Superior temporal gyrus (tissue), 1 donor: ENCODE measurements at regions not wholly inside any gene's neighbourhood (a gene's known extent, or its start where the extent isn't known, plus 50 kb on each side); places are given as distances from the start of the nearest gene placed in this dataset.
"Not testable (repeated sequence)": the region's sequence is repeated elsewhere in the genome, so short reads cannot be mapped to it uniquely, and the experiment has no call there.

Source experiments
- DNase-seq: peaks from one replicate; pipeline ENCODE4 v3.0.0-alpha.2; 2016; ENCODE audit errors: extremely low spot score

GRCh38 chr3:191148131-191148530 lies 50.9 kb upstream of the OSTN start:
- DNase-seq = no peak

DNA sequence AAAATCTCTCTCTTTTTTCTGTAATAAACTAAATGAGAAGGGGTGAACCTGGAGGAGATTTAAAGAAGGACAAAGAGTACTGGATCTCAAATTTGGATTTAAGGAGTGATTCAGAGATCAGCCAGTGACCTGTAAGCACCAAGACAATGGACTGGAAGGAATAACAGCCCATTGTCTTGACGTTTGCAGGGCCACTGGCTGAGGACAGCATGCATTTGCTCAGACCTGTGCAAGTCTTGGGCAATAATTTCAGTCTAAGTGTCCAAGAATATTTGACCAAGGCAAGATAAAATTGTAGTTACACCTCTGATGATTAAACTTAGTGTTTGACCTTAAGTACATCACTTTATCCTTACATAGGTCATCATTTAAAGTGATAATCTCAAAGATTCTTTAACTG lies 55.8 kb upstream of the OSTN start:
- no peak for DNase-seq

GRCh38 chr3:191141728-191142127 lies 57.3 kb upstream of the OSTN start:
- no peak for DNase-seq

- no peak for DNase-seq
These were observed 59.3 kb upstream of the OSTN start for GRCh38 chr3:191139736-191140135.

DNA sequence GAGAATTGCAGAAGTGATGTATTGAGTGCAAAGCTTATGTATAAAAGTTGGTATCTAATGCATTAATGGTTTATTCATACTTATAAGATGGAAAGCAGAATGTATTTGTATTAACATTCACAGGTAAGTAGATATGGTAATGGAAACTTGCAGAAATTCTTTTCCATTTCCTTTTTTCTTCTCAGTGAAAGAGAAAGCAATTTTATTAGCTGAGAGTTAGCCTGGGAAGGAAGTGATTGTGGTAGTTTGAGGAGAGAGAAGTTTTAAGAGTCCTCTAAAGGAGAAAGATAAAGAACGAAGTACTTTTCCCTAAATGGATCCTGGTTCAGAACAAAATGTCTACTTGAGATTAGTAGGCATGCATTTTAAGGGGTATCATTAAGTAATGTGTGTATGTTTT lies 60.1 kb upstream of the OSTN start:
- no peak for DNase-seq

DNA sequence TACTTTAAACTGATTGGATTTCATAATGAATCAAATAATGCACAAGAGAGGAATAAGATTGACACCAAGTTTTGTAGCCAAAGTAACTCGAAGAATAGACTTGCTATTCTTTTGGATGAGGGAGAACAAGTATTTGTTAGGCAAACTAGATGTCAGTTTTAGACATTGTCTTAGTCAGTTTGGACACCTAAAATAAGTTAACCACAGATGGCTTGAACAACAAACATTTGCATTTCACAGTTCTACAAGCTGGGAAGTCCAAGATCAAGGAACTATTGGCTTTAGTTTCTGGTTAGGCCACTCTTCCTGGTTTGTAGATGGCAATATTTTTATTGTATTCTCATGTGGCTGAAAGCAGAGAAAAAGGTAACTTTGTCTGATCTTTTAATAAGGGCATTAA lies 61.3 kb upstream of the OSTN start:
- no peak for DNase-seq

DNA sequence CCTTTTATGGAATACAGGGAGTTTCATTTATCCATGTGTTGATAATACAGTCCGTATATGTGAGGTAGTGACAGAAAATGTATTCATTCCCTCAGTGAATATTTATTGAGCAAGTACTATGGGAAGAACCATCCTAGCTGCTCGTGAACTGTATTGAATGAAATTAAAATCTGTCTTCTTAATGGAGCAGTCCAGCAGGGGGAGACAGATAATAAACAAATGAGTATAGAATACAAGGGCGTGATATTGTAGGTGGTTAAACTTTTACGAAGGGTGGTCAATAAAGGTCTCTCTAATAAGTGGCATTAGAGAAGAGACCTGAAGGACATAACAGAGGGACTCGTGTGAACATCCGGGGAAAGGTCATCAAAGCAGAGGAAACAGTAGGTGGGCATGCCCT lies 62.7 kb upstream of the OSTN start:
- DNase-seq = no peak

- DNase-seq = no peak
These were observed 63.9 kb upstream of the OSTN start for GRCh38 chr3:191135175-191135574.

DNA sequence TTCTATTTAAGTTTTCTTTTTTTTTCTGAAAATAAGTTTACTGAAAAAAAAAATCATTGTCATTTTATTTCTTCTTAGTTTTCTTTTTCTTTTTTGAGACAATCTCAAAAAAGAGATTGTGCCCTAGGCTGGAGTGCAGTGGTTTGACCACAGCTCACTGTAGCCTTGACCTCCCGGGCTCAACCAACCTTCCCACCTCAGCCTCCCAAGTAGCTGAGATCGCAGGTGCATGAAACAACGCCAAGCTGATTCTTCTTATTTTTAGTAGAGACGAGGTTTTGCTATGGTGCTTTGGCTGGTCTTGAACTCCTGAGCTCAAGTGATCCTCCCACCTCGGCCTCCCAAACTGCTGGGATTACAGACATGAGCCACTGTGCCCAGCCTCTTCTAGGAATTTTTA lies 65.7 kb upstream of the OSTN start:
- DNase-seq = no peak

DNA sequence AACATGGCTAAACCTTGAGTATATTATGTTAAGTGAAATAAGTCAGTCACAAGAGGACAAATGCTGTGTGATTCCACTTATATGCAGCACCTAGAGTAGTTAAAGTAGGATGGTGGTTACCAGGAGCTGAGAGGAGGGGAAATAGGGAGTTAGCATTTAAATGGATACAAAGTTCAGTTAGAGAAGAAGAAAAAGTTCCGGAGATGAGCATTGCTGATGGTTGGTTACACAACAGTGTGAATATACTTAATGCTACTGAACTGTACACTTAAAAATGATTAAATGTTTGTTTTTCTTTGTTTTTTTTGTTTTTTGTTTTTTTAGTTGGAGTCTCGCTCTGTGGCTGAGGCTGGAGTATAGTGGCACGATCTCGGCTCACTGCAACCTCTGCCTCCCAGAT lies 67.7 kb upstream of the OSTN start:
- DNase-seq = no peak

GRCh38 chr3:191124891-191125290 lies 74.2 kb upstream of the OSTN start:
- DNase-seq = not testable (repeated sequence)

- DNase-seq = no peak
These were observed 75.1 kb upstream of the OSTN start for GRCh38 chr3:191123946-191124345.

DNA sequence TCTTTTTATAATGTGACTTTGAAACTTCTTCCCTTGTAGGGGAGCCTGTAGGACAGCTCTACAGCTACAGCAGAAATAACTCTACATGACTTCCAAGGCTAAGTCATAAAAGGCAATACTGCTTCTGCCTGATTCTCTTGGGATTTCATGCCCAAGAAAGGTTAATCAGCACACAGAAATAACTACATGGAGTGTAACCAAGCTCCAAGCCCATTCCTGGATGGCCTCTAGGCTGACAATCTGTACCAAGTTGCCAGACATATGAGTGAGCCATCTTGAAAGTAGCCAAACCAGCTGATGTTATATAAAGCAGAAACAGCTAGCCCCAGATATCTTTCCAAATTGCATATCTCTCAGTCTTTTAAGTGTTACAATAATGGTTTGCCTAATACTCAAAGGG lies 75.8 kb upstream of the OSTN start:
- no peak for DNase-seq

DNA sequence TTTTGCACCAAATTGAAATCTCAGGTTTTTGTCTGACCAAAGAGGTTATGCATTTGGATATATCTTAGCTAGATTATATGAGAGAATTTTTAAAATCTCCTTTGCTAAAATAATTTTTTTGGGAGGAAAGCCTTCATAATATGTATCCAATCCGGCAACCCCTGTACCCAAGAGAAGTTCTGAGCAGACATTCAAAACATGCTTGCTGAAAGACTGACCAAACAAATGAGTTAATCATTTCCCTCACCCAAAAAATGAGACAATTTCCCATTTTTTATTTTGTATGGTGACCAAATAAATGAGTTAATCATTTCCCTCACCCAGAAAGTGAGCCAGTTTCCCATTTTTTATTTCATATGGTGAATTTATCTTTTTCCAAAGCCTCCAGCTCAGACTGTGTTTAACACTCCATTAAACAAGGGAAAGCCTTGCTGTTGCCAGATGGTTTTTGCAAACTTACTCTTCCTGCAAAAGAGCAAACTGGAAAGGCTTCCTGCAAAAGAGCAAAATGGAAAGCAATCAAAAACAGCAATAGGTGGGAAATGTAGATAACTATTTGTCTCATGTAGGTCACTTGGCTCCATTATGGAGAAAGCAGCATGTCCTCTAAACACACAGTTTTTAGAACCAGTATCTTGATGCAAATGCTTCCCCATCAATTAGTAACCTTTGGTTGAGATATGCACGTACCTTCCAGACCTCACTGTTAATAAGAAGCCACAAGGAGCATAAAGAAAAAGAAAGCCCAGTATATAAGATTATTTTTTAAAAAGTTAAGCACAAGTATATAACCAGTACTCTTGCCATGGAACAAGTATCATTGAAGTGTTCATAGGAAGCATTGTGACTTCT lies 78.4 kb upstream of the OSTN start:
- no peak for DNase-seq

DNA sequence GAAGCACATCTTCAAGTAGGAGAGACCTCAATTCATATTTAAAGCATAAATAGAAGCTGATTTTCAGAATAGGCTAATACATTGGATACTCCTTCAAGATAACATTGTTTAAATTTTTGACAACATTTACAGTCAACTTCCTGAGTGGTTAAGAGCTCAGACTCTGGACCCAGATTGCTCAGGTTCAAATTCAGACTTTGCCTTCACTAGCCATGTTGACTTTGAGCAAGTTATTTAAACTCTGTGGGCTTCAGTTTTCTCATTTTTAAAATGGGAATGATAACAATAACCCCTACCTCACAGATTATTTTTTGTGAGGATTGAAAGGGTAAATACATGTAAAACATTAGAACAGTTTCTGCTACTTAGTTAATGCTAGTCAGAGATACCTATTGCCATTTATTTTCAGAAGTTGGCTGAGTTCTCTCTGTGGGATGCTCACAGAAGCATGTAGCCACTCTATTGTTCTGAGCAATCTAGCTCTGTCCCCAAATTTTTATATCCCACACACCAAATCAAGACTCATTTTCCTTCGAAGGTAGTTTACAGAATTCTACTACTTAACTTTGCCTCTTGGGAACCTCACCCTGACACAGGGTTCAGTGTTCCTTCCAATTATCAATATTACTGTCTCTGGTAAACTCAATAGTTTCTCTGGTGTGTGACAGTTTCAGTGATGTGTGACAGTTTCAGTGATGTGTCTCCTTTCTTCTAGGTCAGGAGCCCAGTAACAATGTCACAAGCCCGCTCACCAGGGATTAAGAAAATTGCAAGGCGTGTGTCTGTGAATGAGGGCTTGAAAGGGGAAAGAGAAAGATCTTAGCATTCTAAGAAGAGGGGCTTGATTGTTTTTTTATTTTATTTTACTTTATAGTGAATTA lies 79.4 kb upstream of the OSTN start:
- no peak for DNase-seq

- DNase-seq = no peak
These were observed 87.3 kb upstream of the OSTN start for GRCh38 chr3:191111722-191112121.

DNA sequence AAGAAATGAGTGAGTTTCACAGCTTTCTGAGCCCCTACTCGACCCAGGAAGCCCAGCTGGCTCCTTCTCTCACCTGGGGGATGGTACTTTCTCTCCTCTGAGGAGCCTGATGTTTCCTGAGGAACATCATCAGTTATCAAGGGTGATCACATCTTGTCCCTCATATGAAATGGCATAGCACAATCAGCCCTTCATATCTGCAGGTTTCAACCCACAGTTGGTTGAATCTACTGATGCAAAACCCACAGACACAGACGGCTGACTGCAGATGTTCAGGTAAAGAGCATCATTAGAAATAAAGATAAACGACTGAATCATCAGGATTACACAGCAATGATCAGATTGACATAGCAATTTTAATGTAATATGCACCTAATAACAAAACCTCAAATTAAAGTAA lies 93.6 kb upstream of the OSTN start:
- DNase-seq = no peak

DNA sequence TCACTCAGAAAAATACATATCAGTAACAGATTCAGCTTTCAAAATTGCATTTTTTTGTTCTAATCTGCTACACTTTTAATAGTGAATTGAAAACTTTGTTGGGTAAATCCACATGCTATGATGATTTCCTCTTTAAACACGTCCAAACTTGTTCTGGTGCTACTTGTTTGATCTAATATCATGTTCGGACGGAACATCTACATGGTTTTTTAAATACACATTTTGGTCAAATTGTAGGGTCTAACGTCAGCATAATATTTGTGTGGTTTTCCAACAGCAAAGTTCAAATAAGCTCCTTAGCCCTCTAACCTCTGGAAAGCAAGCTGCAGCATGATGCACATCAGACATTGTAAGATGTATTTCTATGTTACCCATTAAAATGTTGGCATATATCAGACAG lies 98.5 kb upstream of the OSTN start:
- DNase-seq = no peak

- no peak for DNase-seq
These were observed 104.8 kb upstream of the OSTN start for GRCh38 chr3:191094057-191094845.

GRCh38 chr3:191087391-191087790 lies 111.7 kb upstream of the OSTN start:
- DNase-seq = no peak

- no peak for DNase-seq
These were observed 114.0 kb upstream of the OSTN start for GRCh38 chr3:191085091-191085490.

DNA sequence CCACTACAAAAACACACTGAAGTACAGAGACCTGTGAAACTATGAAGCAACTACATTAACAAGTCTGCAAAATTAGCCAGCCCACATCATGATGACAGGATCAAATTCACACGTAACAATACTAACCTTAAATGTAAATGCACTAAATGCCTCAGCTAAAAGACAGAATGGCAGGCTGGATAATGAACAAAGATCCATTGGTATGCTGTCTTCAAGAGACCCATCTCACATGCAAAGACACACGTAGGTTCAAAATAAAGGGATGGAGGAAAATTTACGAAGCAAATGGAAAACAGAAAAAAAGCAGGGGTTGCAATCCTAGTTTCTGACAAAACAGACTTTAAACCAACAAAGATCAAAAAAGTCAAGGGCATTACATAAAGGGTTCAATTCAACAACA lies 120.1 kb upstream of the OSTN start:
- not testable (repeated sequence) for DNase-seq
